ENCODE measurements at regions not wholly inside any gene's neighbourhood (a gene's known extent, or its start where the extent isn't known, plus 50 kb on each side); places are given as distances from the start of the nearest gene placed in this dataset.

DNA sequence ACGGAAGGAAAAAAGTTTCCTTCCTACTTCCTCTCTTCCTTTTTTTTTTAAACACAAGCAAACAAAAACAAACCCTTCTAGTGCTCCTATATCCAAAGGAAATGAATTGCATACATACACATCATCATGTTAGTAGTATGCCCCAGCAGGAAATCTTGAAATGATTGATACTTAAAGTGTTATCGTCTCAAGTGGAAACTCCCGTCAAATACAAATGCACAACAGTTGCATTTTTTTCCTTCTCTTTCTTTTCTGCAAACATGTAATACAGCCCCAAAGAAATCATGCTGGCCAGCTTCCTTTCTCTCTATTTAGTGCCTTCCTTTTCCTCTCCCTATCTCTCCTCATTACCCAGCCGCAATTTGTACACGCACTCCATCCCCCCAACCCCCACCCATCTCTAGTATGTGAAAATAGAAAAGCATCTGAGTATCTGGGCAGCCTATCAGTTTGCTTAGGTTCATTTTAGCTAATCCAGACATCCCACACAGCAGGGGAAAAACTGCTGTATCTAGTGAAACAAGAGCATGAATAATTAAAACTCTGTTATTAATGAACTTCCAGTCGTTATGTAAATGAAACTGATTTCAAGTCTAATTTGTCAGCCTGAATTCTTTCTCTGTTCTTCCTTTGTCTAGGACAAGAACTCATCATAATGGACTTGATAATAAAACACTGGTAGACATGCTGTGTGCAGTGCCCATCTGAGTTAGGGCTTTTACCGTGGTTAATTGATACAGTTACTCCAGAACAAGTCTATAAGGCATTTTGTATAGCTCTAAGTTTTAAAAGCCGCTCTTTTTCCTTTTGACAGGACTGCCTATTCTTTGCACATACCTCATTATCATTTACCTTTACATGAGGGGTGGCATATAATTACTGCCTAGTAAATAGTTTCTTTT is 336.5 kb upstream of the ADGRL2 start:
- peak overlapping the region in 1 of 2 donors; percentile 65 for H3K4me3 Mint-ChIP-seq

DNA sequence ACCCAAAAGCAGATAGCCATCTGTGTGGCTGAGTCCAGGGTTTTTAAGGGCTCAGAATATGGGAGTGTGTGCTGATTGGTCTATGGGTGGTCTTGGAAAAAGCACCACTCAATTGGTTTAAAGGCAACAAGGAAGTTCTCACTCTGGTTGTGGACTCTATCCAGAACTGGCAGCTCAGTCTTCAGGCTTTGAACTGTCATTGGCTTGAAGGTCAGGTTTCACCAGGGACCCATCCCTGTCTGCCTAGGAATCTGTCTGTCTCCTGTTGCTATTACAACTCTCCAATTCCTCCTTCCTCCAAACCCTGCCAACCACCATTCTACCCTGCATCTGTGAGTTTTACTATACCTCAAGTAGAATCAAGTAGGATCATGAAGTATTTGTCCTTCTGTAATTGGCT is 341.7 kb upstream of the ADGRL2 start:
- H3K9me3 Mint-ChIP-seq, result peaks cover 0 to 10% (median 2%) of the 10 kb centered on the region in 7 donors
- no peak overlapping the region for H3K4me2 ChIP-seq (replicated peaks; ENCODE audit: extremely low read depth, low read length, poor library complexity, severe bottlenecking)
- H3K27ac Mint-ChIP-seq, result no peak overlapping the region
- no peaks in the 10 kb centered on the region for H3K36me3 ChIP-seq (replicated peaks in 1 of 2; ENCODE audit: control insufficient read depth in 1 of 2, insufficient read depth in 2 of 2, low read length in 2 of 2)
- peaks cover 0 to 4% of the 10 kb centered on the region in 2 donors for H3K9me3 ChIP-seq (replicated peaks in 1 of 2; ENCODE audit: control insufficient read depth in 1 of 2, insufficient read depth in 1 of 2, low read length in 2 of 2)
- H3K27me3 Mint-ChIP-seq (ENCODE audit: low read depth in 3 of 3), result peaks cover 0 to 2% (median 0%) of the 10 kb centered on the region in 3 donors
- intact Hi-C loops (cut with micrococcal nuclease), result no loop called here
- DNase-seq, result no peak
- no peak overlapping the region for H3K9ac ChIP-seq (ENCODE audit: insufficient read depth, low read length, poor library complexity, severe bottlenecking)
- H3K36me3 Mint-ChIP-seq, result no peaks in the 10 kb centered on the region
- H4K20me1 ChIP-seq (ENCODE audit: insufficient read depth, low read length), result no peaks in the 10 kb centered on the region
- peaks cover 23% of the 10 kb centered on the region for H3K4me1 Mint-ChIP-seq
- H3K79me2 ChIP-seq (ENCODE audit: insufficient read depth, low read length), result no peaks in the 10 kb centered on the region
- no peak overlapping the region for H3K4me3 Mint-ChIP-seq
- H2AFZ ChIP-seq (ENCODE audit: insufficient read depth, low read depth, low read length, poor library complexity, severe bottlenecking), result no peak overlapping the region
- H3K27ac ChIP-seq (ENCODE audit: low read depth in 1 of 2, low read length in 2 of 2), result no peak overlapping the region
- peaks cover 0 to 5% of the 10 kb centered on the region in 2 donors for H3K4me1 ChIP-seq (ENCODE audit: control insufficient read depth in 1 of 2, insufficient read depth in 2 of 2, low read length in 2 of 2)
- no peaks in the 10 kb centered on the region for H3K27me3 ChIP-seq (ENCODE audit: control insufficient read depth in 2 of 2, insufficient read depth in 2 of 2, low read length in 2 of 2)
- TF ChIP-seq, protein P1, sequence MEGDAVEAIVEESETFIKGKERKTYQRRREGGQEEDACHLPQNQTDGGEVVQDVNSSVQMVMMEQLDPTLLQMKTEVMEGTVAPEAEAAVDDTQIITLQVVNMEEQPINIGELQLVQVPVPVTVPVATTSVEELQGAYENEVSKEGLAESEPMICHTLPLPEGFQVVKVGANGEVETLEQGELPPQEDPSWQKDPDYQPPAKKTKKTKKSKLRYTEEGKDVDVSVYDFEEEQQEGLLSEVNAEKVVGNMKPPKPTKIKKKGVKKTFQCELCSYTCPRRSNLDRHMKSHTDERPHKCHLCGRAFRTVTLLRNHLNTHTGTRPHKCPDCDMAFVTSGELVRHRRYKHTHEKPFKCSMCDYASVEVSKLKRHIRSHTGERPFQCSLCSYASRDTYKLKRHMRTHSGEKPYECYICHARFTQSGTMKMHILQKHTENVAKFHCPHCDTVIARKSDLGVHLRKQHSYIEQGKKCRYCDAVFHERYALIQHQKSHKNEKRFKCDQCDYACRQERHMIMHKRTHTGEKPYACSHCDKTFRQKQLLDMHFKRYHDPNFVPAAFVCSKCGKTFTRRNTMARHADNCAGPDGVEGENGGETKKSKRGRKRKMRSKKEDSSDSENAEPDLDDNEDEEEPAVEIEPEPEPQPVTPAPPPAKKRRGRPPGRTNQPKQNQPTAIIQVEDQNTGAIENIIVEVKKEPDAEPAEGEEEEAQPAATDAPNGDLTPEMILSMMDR (IDR thresholded peaks at IDR 0.05), result no peak
- H3K4me3 ChIP-seq (replicated peaks in 1 of 3; ENCODE audit: low read depth in 2 of 3, low read length in 3 of 3), result no peak overlapping the region

More for the DNA sequence above, 336.5 kb upstream of the ADGRL2 start:
- Histone ChIP-seq H2AFZ (ENCODE audit: insufficient read depth, low read depth, low read length, poor library complexity, severe bottlenecking) (no peak overlapping the region), H3K4me2 (replicated peaks; ENCODE audit: extremely low read depth, low read length, poor library complexity, severe bottlenecking) (peak overlapping the region; percentile 3), H3K9me3 (replicated peaks in 1 of 2; ENCODE audit: control insufficient read depth in 1 of 2, insufficient read depth in 1 of 2, low read length in 2 of 2) (no peaks in the 10 kb centered on the region), H3K36me3 (replicated peaks in 1 of 2; ENCODE audit: control insufficient read depth in 1 of 2, insufficient read depth in 2 of 2, low read length in 2 of 2) (no peaks in the 10 kb centered on the region), H3K4me3 (replicated peaks in 1 of 3; ENCODE audit: low read depth in 2 of 3, low read length in 3 of 3) (no peak overlapping the region), H3K9ac (ENCODE audit: insufficient read depth, low read length, poor library complexity, severe bottlenecking) (no peak overlapping the region), H3K27ac (ENCODE audit: low read depth in 1 of 2, low read length in 2 of 2) (no peak overlapping the region), H3K4me1 (ENCODE audit: control insufficient read depth in 1 of 2, insufficient read depth in 2 of 2, low read length in 2 of 2) (peaks cover 0 to 7% of the 10 kb centered on the region in 2 donors), H3K79me2 (ENCODE audit: insufficient read depth, low read length) (no peaks in the 10 kb centered on the region), H3K27me3 (ENCODE audit: control insufficient read depth in 2 of 2, insufficient read depth in 2 of 2, low read length in 2 of 2) (no peaks in the 10 kb centered on the region), H4K20me1 (ENCODE audit: insufficient read depth, low read length) (no peaks in the 10 kb centered on the region)
- Mint-ChIP-seq H3K27ac (peak overlapping the region in 3 of 7 donors; percentile 3 to 73 (median 6)), H3K27me3 (ENCODE audit: low read depth in 3 of 3) (peaks cover 0 to 1% (median 0%) of the 10 kb centered on the region in 3 donors), H3K9me3 (peaks cover 0 to 5% (median 0%) of the 10 kb centered on the region in 7 donors), H3K4me1 (peaks cover 12% of the 10 kb centered on the region), H3K36me3 (no peaks in the 10 kb centered on the region)
- WGBS (ENCODE audit: insufficient coverage), result no CpG with 5 or more reads among the region's 8 CpGs
- intact Hi-C loops (cut with micrococcal nuclease), result no loop called here
- no peak for DNase-seq
- TF ChIP-seq, protein P1 (IDR thresholded peaks at IDR 0.05), result no peak
